IMR-90 (cell line): ENCODE measurements at regions not wholly inside any gene's neighbourhood (a gene's known extent, or its start where the extent isn't known, plus 50 kb on each side); places are given as distances from the start of the nearest gene placed in this dataset.

Experiments
- POLR2A ChIP-seq: IDR thresholded peaks from 2 replicates; pipeline ENCODE4 v1.6.1; 2012; ENCODE audit warnings: mild to moderate bottlenecking, low read depth, low read length
- TF ChIP-seq, protein P1 (sequence below): conservative IDR thresholded peaks from 2 replicates; pipeline ENCODE4 v1.5.1; 2012; ENCODE audit warnings: mild to moderate bottlenecking, low read depth, low read length, improper control_type of control experiment

DNA sequence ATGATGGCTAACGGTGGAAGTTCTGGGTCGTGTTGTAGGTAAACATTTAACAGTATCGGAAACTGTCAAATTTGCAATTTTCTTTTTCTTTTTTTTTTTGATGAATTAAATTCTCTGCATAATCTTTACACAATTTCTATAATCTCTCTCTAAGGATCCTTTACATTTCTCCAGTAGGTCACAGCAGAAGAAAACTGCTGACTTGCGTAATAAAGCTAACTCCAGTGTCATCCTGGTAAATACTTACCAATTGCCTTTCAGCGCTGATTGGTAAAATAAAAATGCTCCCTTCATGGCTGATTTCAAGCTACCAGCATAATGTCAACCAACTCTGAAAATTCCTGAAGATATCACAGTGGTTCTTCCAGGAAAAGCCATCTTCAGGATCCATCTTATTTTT is 510.5 kb upstream of the ATXN8OS start:
- TF ChIP-seq, protein P1, sequence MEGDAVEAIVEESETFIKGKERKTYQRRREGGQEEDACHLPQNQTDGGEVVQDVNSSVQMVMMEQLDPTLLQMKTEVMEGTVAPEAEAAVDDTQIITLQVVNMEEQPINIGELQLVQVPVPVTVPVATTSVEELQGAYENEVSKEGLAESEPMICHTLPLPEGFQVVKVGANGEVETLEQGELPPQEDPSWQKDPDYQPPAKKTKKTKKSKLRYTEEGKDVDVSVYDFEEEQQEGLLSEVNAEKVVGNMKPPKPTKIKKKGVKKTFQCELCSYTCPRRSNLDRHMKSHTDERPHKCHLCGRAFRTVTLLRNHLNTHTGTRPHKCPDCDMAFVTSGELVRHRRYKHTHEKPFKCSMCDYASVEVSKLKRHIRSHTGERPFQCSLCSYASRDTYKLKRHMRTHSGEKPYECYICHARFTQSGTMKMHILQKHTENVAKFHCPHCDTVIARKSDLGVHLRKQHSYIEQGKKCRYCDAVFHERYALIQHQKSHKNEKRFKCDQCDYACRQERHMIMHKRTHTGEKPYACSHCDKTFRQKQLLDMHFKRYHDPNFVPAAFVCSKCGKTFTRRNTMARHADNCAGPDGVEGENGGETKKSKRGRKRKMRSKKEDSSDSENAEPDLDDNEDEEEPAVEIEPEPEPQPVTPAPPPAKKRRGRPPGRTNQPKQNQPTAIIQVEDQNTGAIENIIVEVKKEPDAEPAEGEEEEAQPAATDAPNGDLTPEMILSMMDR, result no peak
- no peak for TF ChIP-seq POLR2A
